IMR-90 (cell line): ENCODE measurements at regions not wholly inside any gene's neighbourhood (a gene's known extent, or its start where the extent isn't known, plus 50 kb on each side); places are given as distances from the start of the nearest gene placed in this dataset.

Experiments used
- ATAC-seq: fragments of 200-7000 bp; cut with Tn5 transposase; 2 replicates; pipeline ENCODE4 v1.9.1; 2020; ENCODE audit warnings: low read depth, mild to moderate bottlenecking, moderate library complexity
- BruUV-seq: library from RNA; stranded (reverse); fragments of 400-500 nt; replicated peaks from 2 replicates; lab custom pipeline; 2021; lab: Mats Ljungman, UMichigan
- CTCF ChIA-PET: fragments of 300-600 bp; formaldehyde crosslinking; extraction: SDS; loops from one replicate; lab custom pipeline; 2021; ENCODE audit warnings: antibody characterized with exemption; lab: Yijun Ruan, JAX
- POLR2A ChIA-PET: fragments of 300-600 bp; sonication (Branson Sonifier 250); formaldehyde crosslinking; loops from one replicate; lab custom pipeline; 2022; ENCODE audit warnings: antibody characterized with exemption; ENCODE audit not compliant: unreplicated experiment; lab: Charles Lee
- DNase-seq: peaks from one replicate; pipeline ENCODE4 v3.0.0; 2013
- H2AFZ ChIP-seq: replicated peaks from 2 replicates; pipeline ENCODE3; 2013; ENCODE audit warnings: low read length, mild to moderate bottlenecking; ENCODE audit not compliant: poor library complexity
- H2AK5ac ChIP-seq: 2 replicates; pipeline ENCODE4 v1.6.1; 2013; ENCODE audit warnings: low read depth, low read length, inconsistent platforms
- H2AK9ac ChIP-seq: replicated peaks from 2 replicates; pipeline ENCODE3; 2013; ENCODE audit warnings: mild to moderate bottlenecking, low read depth, low read length, moderate library complexity; ENCODE audit not compliant: poor library complexity
- H2BK120ac ChIP-seq: 2 replicates; pipeline ENCODE4 v1.6.1; 2013; ENCODE audit warnings: low read depth, low read length, inconsistent platforms
- H2BK15ac ChIP-seq: 3 replicates; pipeline ENCODE4 v1.6.1; 2013; ENCODE audit warnings: low read depth, low read length, inconsistent platforms
- H2BK20ac ChIP-seq: 2 replicates; pipeline ENCODE4 v1.6.1; 2013; ENCODE audit warnings: low read depth, mild to moderate bottlenecking, inconsistent platforms, low read length, moderate library complexity
- H2BK5ac ChIP-seq: 2 replicates; pipeline ENCODE4 v1.6.1; 2013; ENCODE audit warnings: mild to moderate bottlenecking, low read depth, low read length, inconsistent platforms; ENCODE audit not compliant: poor library complexity, severe bottlenecking
- H3K14ac ChIP-seq: replicated peaks from 2 replicates; pipeline ENCODE4 v1.6.1; 2013; ENCODE audit warnings: low read depth, low read length, inconsistent platforms
- H3K18ac ChIP-seq: 2 replicates; pipeline ENCODE4 v1.6.1; 2013; ENCODE audit warnings: low read depth, low read length, control low read depth
- H3K23ac ChIP-seq: 2 replicates; pipeline ENCODE4 v1.6.1; 2013; ENCODE audit warnings: low read depth, low read length, inconsistent platforms
- H3K27ac ChIP-seq: 2 replicates; pipeline ENCODE4 v1.5.1; 2013; ENCODE audit warnings: mild to moderate bottlenecking, control low read depth, low read length; ENCODE audit not compliant: insufficient read depth
- H3K27me3 ChIP-seq: 2 replicates; pipeline ENCODE4 v1.6.1; 2013; ENCODE audit warnings: low read length; ENCODE audit not compliant: control insufficient read depth, insufficient read depth
- H3K36me3 ChIP-seq: 2 replicates; pipeline ENCODE4 v1.6.1; 2013; ENCODE audit warnings: low read length, mixed read lengths; ENCODE audit not compliant: control insufficient read depth, insufficient read depth
- H3K4ac ChIP-seq: 2 replicates; pipeline ENCODE4 v1.6.1; 2013; ENCODE audit warnings: low read depth, low read length, inconsistent platforms
- H3K4me1 ChIP-seq: 2 replicates; pipeline ENCODE4 v1.6.1; 2013; ENCODE audit warnings: low read length, mixed read lengths; ENCODE audit not compliant: control insufficient read depth, insufficient read depth
- H3K4me2 ChIP-seq: 2 replicates; pipeline ENCODE4 v1.6.1; 2013; ENCODE audit warnings: low read depth, mild to moderate bottlenecking, control low read depth, low read length, moderate library complexity
- H3K4me3 ChIP-seq: 2 replicates; pipeline ENCODE4 v1.5.1; 2013; ENCODE audit warnings: low read depth, mild to moderate bottlenecking, control low read depth, low read length, moderate library complexity; ENCODE audit not compliant: insufficient read depth
- H3K56ac ChIP-seq: 2 replicates; pipeline ENCODE4 v1.6.1; 2013; ENCODE audit warnings: low read length, inconsistent platforms; ENCODE audit not compliant: insufficient read depth; ENCODE audit errors: extremely low read depth
- H3K79me1 ChIP-seq, 2 experiments: 2 replicates each; pipeline ENCODE4 v1.6.1; 2013; ENCODE audit warnings: low read length in 2 of 2, inconsistent platforms in 1 of 2, low read depth in 1 of 2
- H3K9ac ChIP-seq: 2 replicates; pipeline ENCODE4 v1.6.1; 2013; ENCODE audit warnings: low read depth, low read length, control low read depth
- H3K9me1 ChIP-seq: 2 replicates; pipeline ENCODE4 v1.6.1; 2013; ENCODE audit warnings: low read length, inconsistent platforms; ENCODE audit not compliant: insufficient read depth
- H3K9me3 ChIP-seq: 2 replicates; pipeline ENCODE4 v1.6.1; 2013; ENCODE audit warnings: low read length; ENCODE audit not compliant: control insufficient read depth, insufficient read depth
- H4K20me1 ChIP-seq: 2 replicates; pipeline ENCODE4 v1.6.1; 2013; ENCODE audit warnings: low read length, inconsistent platforms; ENCODE audit not compliant: insufficient read depth
- H4K5ac ChIP-seq: 2 replicates; pipeline ENCODE4 v1.6.1; 2013; ENCODE audit warnings: mild to moderate bottlenecking, low read depth, low read length, control low read depth
- H4K8ac ChIP-seq, 2 experiments: 2 replicates each; pipeline ENCODE4 v1.6.1; 2013; ENCODE audit warnings: low read depth in 2 of 2, low read length in 2 of 2, control low read depth in 1 of 2, inconsistent platforms in 1 of 2
- H4K91ac ChIP-seq: 2 replicates; pipeline ENCODE4 v1.6.1; 2013; ENCODE audit warnings: low read depth, low read length, inconsistent platforms; ENCODE audit not compliant: insufficient read depth
- BHLHE40 ChIP-seq: fragments of 150-350 bp; IDR thresholded peaks from 2 replicates; pipeline ENCODE4 v1.6.1; 2016; ENCODE audit warnings: mild to moderate bottlenecking, low read depth, low read length
- CEBPB ChIP-seq: IDR thresholded peaks from 2 replicates; pipeline ENCODE4 v1.6.1; 2012; ENCODE audit warnings: low read depth, low read length, improper control_type of control experiment
- CHD1 ChIP-seq: IDR thresholded peaks from 2 replicates; pipeline ENCODE4 v1.6.1; 2012; ENCODE audit warnings: low read depth, low read length, improper control_type of control experiment
- CTCF ChIP-seq: conservative IDR thresholded peaks from 2 replicates; pipeline ENCODE4 v1.5.1; 2012; ENCODE audit warnings: mild to moderate bottlenecking, low read depth, low read length, improper control_type of control experiment
- ELK1 ChIP-seq: fragments of 150-350 bp; IDR thresholded peaks from 2 replicates; pipeline ENCODE4 v1.6.1; 2016; ENCODE audit warnings: low read depth, mild to moderate bottlenecking, low read length, moderate library complexity, borderline replicate concordance
- FOS ChIP-seq: fragments of 150-350 bp; IDR thresholded peaks from 2 replicates; pipeline ENCODE4 v1.6.1; 2016; ENCODE audit warnings: low read depth, low read length
- MAZ ChIP-seq: IDR thresholded peaks from 2 replicates; pipeline ENCODE4 v1.6.1; 2012; ENCODE audit warnings: low read depth, mild to moderate bottlenecking, low read length, improper control_type of control experiment, moderate library complexity, borderline replicate concordance
- MXI1 ChIP-seq: IDR thresholded peaks from 2 replicates; pipeline ENCODE4 v1.6.1; 2012; ENCODE audit warnings: low read depth, mild to moderate bottlenecking, low read length, moderate library complexity, borderline replicate concordance
- NFE2L2 ChIP-seq: fragments of 150-350 bp; IDR thresholded peaks from 2 replicates; pipeline ENCODE4 v1.6.1; 2016; ENCODE audit warnings: low read depth, mild to moderate bottlenecking, low read length
- POLR2A ChIP-seq: IDR thresholded peaks from 2 replicates; pipeline ENCODE4 v1.6.1; 2012; ENCODE audit warnings: mild to moderate bottlenecking, low read depth, low read length
- RAD21 ChIP-seq: IDR thresholded peaks from 2 replicates; pipeline ENCODE4 v1.6.1; 2012; ENCODE audit warnings: low read length, improper control_type of control experiment
- RFX5 ChIP-seq: IDR thresholded peaks from 2 replicates; pipeline ENCODE4 v1.8.0; 2012; ENCODE audit warnings: low read depth, mild to moderate bottlenecking, low read length, moderate library complexity
- SMC3 ChIP-seq: fragments of 150-350 bp; IDR thresholded peaks from 2 replicates; pipeline ENCODE4 v1.6.1; 2016; ENCODE audit warnings: low read depth, mild to moderate bottlenecking, antibody characterized with exemption, low read length, moderate library complexity
- USF2 ChIP-seq: fragments of 150-350 bp; IDR thresholded peaks from 2 replicates; pipeline ENCODE4 v1.6.1; 2017; ENCODE audit warnings: mild to moderate bottlenecking, antibody characterized with exemption, low read length, low read depth
- WGBS, 2 experiments: methylation state at CpG; one replicate each; pipeline versions ENCODE4 v1.1.5 to v1.1.7; 2013; ENCODE audit warnings: missing lambda C conversion rate in 2 of 2; ENCODE audit not compliant: insufficient read length in 1 of 2; ENCODE audit errors: extremely low coverage in 2 of 2; 5-methylcytosine and 5-hydroxymethylcytosine counted together
- dilution Hi-C: fragments of 300-500 bp; cut with HindIII; formaldehyde crosslinking; loops from one replicate; pipeline ENCODE4 v1.14.3; 2018; ENCODE audit warnings: low sequenced_read_pairs; ENCODE audit not compliant: unreplicated experiment
- in situ Hi-C: fragments of 300-500 bp; cut with MboI; formaldehyde crosslinking; loops from 3 replicates; pipeline ENCODE4 v1.14.3; 2019; ENCODE audit warnings: low sequenced_read_pairs, inconsistent platforms, mixed read lengths
- intact Hi-C: fragments of 100-400 bp; cut with micrococcal nuclease; formaldehyde crosslinking; loops from 2 replicates; pipeline ENCODE4 v1.10.0; 2022

- in situ Hi-C loops (no loop called here), intact Hi-C loops (loop anchor here (10.0 kb wide), 1 partner anchor 313 kb away; no protein-coding TSS in a partner anchor), dilution Hi-C loops (no loop called here)
- Histone ChIP-seq H3K36me3 (no peaks in the 10 kb centered on the region), H4K8ac (no peak overlapping the region), H3K4me3 (no peak overlapping the region), H2AK9ac (no peak overlapping the region), H3K9me1 (no peaks in the 10 kb centered on the region), H3K56ac (no peak overlapping the region), H2BK20ac (no peak overlapping the region), H2BK5ac (no peak overlapping the region), H3K23ac (no peak overlapping the region), H4K91ac (no peak overlapping the region), H3K9ac (no peak overlapping the region), H4K5ac (no peak overlapping the region), H3K27me3 (no peaks in the 10 kb centered on the region), H3K4ac (no peak overlapping the region), H3K9me3 (peaks cover 3% of the 10 kb centered on the region), H3K14ac (no peak overlapping the region), H2AFZ (no peak overlapping the region), H2BK120ac (no peak overlapping the region), H3K79me1 (no peaks in the 10 kb centered on the region), H4K20me1 (no peaks in the 10 kb centered on the region), H3K18ac (no peak overlapping the region), H3K27ac (no peak overlapping the region), H3K4me1 (no peaks in the 10 kb centered on the region), H3K4me2 (no peak overlapping the region), H2AK5ac (no peak overlapping the region), H2BK15ac (no peak overlapping the region)
- CTCF ChIA-PET = no interaction called here
- no TSS peak for BruUV-seq
- TF ChIP-seq CTCF (no peak), MAZ (no peak), CEBPB (no peak), BHLHE40 (no peak), SMC3 (no peak), RAD21 (no peak), CHD1 (no peak), USF2 (no peak), POLR2A (no peak), FOS (no peak), MXI1 (no peak), NFE2L2 (no peak), RFX5 (no peak), ELK1 (no peak)
- DNase-seq = no peak
- WGBS, 2 experiments = 10% methylated on average over 2 of the region's 2 CpGs; no CpG with 5 or more reads in 1 of the 2 experiments
- no peak for ATAC-seq
- POLR2A ChIA-PET = no interaction called here
Observed at GRCh38 chr4:103451341-103451740, 253.2 kb upstream of the CENPE start.
